Progenitor cell of endocrine pancreas (in vitro differentiated cells): ENCODE measurements at regions not wholly inside any gene's neighbourhood (a gene's known extent, or its start where the extent isn't known, plus 50 kb on each side); places are given as distances from the start of the nearest gene placed in this dataset.
A peak's percentile ranks its signal among the peaks of the same experiment; 100 is the strongest.
"Not testable (repeated sequence)": the region's sequence is repeated elsewhere in the genome, so short reads cannot be mapped to it uniquely, and the experiment has no call there.

Experiments
- DNase-seq: peaks from one replicate; pipeline ENCODE4 v3.0.0; 2021; ENCODE audit warnings: low spot score; ENCODE audit not compliant: unreplicated experiment
- H3K27ac Mint-ChIP-seq: 2 replicates; pipeline ENCODE4 v1.8.0; 2021; ENCODE audit warnings: mild to moderate bottlenecking, moderate library complexity, mixed read lengths
- H3K27me3 Mint-ChIP-seq: 2 replicates; pipeline ENCODE4 v1.8.0; 2021; ENCODE audit warnings: mixed read lengths
- H3K36me3 Mint-ChIP-seq: 2 replicates; pipeline ENCODE4 v1.8.0; 2022; ENCODE audit warnings: mixed read lengths; ENCODE audit not compliant: insufficient read depth
- H3K4me1 Mint-ChIP-seq: 2 replicates; pipeline ENCODE4 v1.8.0; 2021; ENCODE audit warnings: low read depth, mixed read lengths
- H3K4me3 Mint-ChIP-seq: 2 replicates; pipeline ENCODE4 v1.8.0; 2021; ENCODE audit warnings: low read depth, mild to moderate bottlenecking, moderate library complexity, mixed read lengths
- H3K9me3 Mint-ChIP-seq: 2 replicates; pipeline ENCODE4 v1.8.0; 2021; ENCODE audit warnings: low read depth, mixed read lengths
- TF ChIP-seq, protein P1 (sequence below): fragments of 200-600 bp; sonication (generic); IDR thresholded peaks from one replicate; pipeline ENCODE4 v1.5.0; 2021; ENCODE audit warnings: antibody characterized with exemption, mild to moderate bottlenecking; ENCODE audit not compliant: unreplicated experiment

DNA sequence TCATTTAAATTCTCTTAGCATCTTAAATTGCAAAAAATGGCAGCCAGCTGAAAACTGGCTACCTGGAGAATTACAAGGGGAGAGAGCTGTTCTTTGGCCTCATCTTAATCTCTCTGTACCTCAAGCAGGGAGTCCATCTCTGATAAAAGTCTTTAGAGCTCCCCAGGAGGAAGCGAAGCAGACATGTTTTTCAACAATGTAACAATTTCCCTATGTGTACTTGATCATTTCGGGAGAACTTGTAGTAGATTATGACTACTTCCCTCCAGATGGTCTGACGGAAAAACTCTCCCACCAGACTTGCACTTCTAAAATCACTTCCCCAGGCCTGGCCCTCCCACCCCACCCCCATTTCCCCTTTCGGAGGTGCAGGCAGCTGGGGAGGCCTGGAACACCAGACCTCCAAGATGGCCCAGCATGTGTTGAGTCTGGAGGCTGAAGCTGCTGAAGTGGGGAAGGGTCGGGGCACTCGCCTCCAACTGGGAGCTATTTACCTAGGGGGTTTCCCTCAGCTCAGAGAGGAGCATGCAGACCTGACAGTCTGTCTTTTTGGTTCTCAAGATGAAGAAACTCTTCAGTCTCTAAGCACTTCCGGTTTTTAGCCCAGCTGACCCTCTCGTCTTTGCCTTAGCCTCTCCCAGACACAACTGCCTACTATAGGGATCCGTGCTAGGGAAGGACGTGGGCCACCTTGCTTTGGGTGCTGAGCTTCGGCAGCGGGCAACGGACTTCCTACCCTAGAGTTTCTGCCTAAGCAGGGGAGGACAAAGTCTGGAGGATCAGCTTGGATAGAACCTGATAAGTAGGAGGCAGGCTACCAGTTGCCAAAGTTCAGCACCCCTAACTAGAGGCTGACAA, 164.0 kb upstream of the TBL1XR1 start:
- H3K4me3 Mint-ChIP-seq = no peak overlapping the region
- H3K9me3 Mint-ChIP-seq = no peaks in the 10 kb centered on the region
- DNase-seq = no peak
- peak overlapping the region; percentile 98 for H3K27ac Mint-ChIP-seq
- no peaks in the 10 kb centered on the region for H3K36me3 Mint-ChIP-seq
- TF ChIP-seq, protein P1, sequence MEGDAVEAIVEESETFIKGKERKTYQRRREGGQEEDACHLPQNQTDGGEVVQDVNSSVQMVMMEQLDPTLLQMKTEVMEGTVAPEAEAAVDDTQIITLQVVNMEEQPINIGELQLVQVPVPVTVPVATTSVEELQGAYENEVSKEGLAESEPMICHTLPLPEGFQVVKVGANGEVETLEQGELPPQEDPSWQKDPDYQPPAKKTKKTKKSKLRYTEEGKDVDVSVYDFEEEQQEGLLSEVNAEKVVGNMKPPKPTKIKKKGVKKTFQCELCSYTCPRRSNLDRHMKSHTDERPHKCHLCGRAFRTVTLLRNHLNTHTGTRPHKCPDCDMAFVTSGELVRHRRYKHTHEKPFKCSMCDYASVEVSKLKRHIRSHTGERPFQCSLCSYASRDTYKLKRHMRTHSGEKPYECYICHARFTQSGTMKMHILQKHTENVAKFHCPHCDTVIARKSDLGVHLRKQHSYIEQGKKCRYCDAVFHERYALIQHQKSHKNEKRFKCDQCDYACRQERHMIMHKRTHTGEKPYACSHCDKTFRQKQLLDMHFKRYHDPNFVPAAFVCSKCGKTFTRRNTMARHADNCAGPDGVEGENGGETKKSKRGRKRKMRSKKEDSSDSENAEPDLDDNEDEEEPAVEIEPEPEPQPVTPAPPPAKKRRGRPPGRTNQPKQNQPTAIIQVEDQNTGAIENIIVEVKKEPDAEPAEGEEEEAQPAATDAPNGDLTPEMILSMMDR = no peak
- no peaks in the 10 kb centered on the region for H3K27me3 Mint-ChIP-seq
- peaks cover 53% of the 10 kb centered on the region for H3K4me1 Mint-ChIP-seq

- H3K27ac Mint-ChIP-seq = no peak overlapping the region
- peaks cover 42% of the 10 kb centered on the region for H3K4me1 Mint-ChIP-seq
- DNase-seq = no peak
- H3K4me3 Mint-ChIP-seq = no peak overlapping the region
- no peaks in the 10 kb centered on the region for H3K9me3 Mint-ChIP-seq
- H3K36me3 Mint-ChIP-seq = no peaks in the 10 kb centered on the region
- TF ChIP-seq, protein P1 = no peak
- no peaks in the 10 kb centered on the region for H3K27me3 Mint-ChIP-seq
These were observed 165.3 kb upstream of the TBL1XR1 start for GRCh38 chr3:177362626-177363025.

- Mint-ChIP-seq H3K27ac (no peak overlapping the region), H3K4me3 (no peak overlapping the region), H3K9me3 (no peaks in the 10 kb centered on the region), H3K27me3 (no peaks in the 10 kb centered on the region), H3K4me1 (peaks cover 27% of the 10 kb centered on the region), H3K36me3 (no peaks in the 10 kb centered on the region)
- TF ChIP-seq, protein P1 = no peak
- DNase-seq = no peak
These were observed 167.0 kb upstream of the TBL1XR1 start for GRCh38 chr3:177364236-177364635.

DNA sequence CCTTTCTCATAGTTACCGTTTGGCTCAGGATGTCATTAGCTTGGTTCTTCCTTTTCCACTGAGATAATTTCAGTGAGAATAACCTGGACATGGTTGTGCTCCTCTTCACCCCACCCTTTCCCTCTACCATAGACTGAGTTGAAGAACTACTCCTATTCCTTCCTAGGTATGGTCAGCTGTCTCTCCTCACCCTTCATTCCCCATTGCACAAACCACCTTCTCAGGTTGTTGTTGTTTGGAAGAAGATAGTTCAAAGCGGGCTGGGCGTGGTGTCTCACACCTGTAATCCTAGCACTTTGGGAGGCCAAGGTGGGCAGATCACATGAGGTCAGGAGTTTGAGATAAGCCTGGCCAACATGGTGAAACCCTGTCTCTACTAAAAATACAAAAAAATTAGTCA, 168.0 kb upstream of the TBL1XR1 start:
- Mint-ChIP-seq H3K27ac (peak overlapping the region; percentile 41), H3K4me1 (peaks cover 27% of the 10 kb centered on the region)
- not testable (repeated sequence) for DNase-seq, H3K4me3 Mint-ChIP-seq, H3K9me3 Mint-ChIP-seq, H3K27me3 Mint-ChIP-seq, H3K36me3 Mint-ChIP-seq

DNA sequence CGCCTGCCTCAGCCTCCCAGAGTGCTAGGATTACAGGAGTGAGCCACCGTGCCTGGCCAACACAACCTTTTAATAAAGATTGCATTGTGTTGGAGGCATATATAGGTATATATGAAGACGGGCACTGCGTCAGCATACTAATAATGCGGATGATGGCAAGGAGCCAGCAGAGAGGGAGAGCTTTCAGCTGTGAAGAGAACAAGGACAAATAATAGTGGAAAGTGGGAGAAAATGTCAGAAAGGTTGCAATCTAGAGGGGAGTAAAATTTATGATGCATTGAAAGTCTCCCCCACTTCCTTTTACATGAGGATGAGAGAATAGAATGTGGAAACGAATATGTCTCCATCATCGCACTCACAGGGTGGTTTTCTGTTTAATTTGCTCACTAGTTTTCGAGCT, 170.5 kb upstream of the TBL1XR1 start:
- Mint-ChIP-seq H3K4me1 (peaks cover 28% of the 10 kb centered on the region), H3K9me3 (no peaks in the 10 kb centered on the region), H3K36me3 (no peaks in the 10 kb centered on the region), H3K27me3 (no peaks in the 10 kb centered on the region), H3K27ac (no peak overlapping the region), H3K4me3 (no peak overlapping the region)
- TF ChIP-seq, protein P1 = no peak
- DNase-seq = no peak
